IMR-90 (cell line): ENCODE measurements at regions not wholly inside any gene's neighbourhood (a gene's known extent, or its start where the extent isn't known, plus 50 kb on each side); places are given as distances from the start of the nearest gene placed in this dataset.
A peak's percentile ranks its signal among the peaks of the same experiment; 100 is the strongest.

Source experiments
- ATAC-seq: fragments of 200-7000 bp; cut with Tn5 transposase; 2 replicates; pipeline ENCODE4 v1.9.1; 2020; ENCODE audit warnings: low read depth, mild to moderate bottlenecking, moderate library complexity
- BruUV-seq: library from RNA; stranded (reverse); fragments of 400-500 nt; replicated peaks from 2 replicates; lab custom pipeline; 2021; lab: Mats Ljungman, UMichigan
- CTCF ChIA-PET: fragments of 300-600 bp; formaldehyde crosslinking; extraction: SDS; loops from one replicate; lab custom pipeline; 2021; ENCODE audit warnings: antibody characterized with exemption; lab: Yijun Ruan, JAX
- POLR2A ChIA-PET: fragments of 300-600 bp; sonication (Branson Sonifier 250); formaldehyde crosslinking; loops from one replicate; lab custom pipeline; 2022; ENCODE audit warnings: antibody characterized with exemption; ENCODE audit not compliant: unreplicated experiment; lab: Charles Lee
- DNase-seq: peaks from one replicate; pipeline ENCODE4 v3.0.0; 2013
- H2AFZ ChIP-seq: replicated peaks from 2 replicates; pipeline ENCODE3; 2013; ENCODE audit warnings: low read length, mild to moderate bottlenecking; ENCODE audit not compliant: poor library complexity
- H2AK5ac ChIP-seq: 2 replicates; pipeline ENCODE4 v1.6.1; 2013; ENCODE audit warnings: low read depth, low read length, inconsistent platforms
- H2AK9ac ChIP-seq: replicated peaks from 2 replicates; pipeline ENCODE3; 2013; ENCODE audit warnings: mild to moderate bottlenecking, low read depth, low read length, moderate library complexity; ENCODE audit not compliant: poor library complexity
- H2BK120ac ChIP-seq: 2 replicates; pipeline ENCODE4 v1.6.1; 2013; ENCODE audit warnings: low read depth, low read length, inconsistent platforms
- H2BK15ac ChIP-seq: 3 replicates; pipeline ENCODE4 v1.6.1; 2013; ENCODE audit warnings: low read depth, low read length, inconsistent platforms
- H2BK20ac ChIP-seq: 2 replicates; pipeline ENCODE4 v1.6.1; 2013; ENCODE audit warnings: low read depth, mild to moderate bottlenecking, inconsistent platforms, low read length, moderate library complexity
- H2BK5ac ChIP-seq: 2 replicates; pipeline ENCODE4 v1.6.1; 2013; ENCODE audit warnings: mild to moderate bottlenecking, low read depth, low read length, inconsistent platforms; ENCODE audit not compliant: poor library complexity, severe bottlenecking
- H3K14ac ChIP-seq: replicated peaks from 2 replicates; pipeline ENCODE4 v1.6.1; 2013; ENCODE audit warnings: low read depth, low read length, inconsistent platforms
- H3K18ac ChIP-seq: 2 replicates; pipeline ENCODE4 v1.6.1; 2013; ENCODE audit warnings: low read depth, low read length, control low read depth
- H3K23ac ChIP-seq: 2 replicates; pipeline ENCODE4 v1.6.1; 2013; ENCODE audit warnings: low read depth, low read length, inconsistent platforms
- H3K27ac ChIP-seq: 2 replicates; pipeline ENCODE4 v1.5.1; 2013; ENCODE audit warnings: mild to moderate bottlenecking, control low read depth, low read length; ENCODE audit not compliant: insufficient read depth
- H3K27me3 ChIP-seq: 2 replicates; pipeline ENCODE4 v1.6.1; 2013; ENCODE audit warnings: low read length; ENCODE audit not compliant: control insufficient read depth, insufficient read depth
- H3K36me3 ChIP-seq: 2 replicates; pipeline ENCODE4 v1.6.1; 2013; ENCODE audit warnings: low read length, mixed read lengths; ENCODE audit not compliant: control insufficient read depth, insufficient read depth
- H3K4ac ChIP-seq: 2 replicates; pipeline ENCODE4 v1.6.1; 2013; ENCODE audit warnings: low read depth, low read length, inconsistent platforms
- H3K4me1 ChIP-seq: 2 replicates; pipeline ENCODE4 v1.6.1; 2013; ENCODE audit warnings: low read length, mixed read lengths; ENCODE audit not compliant: control insufficient read depth, insufficient read depth
- H3K4me2 ChIP-seq: 2 replicates; pipeline ENCODE4 v1.6.1; 2013; ENCODE audit warnings: low read depth, mild to moderate bottlenecking, control low read depth, low read length, moderate library complexity
- H3K4me3 ChIP-seq: 2 replicates; pipeline ENCODE4 v1.5.1; 2013; ENCODE audit warnings: low read depth, mild to moderate bottlenecking, control low read depth, low read length, moderate library complexity; ENCODE audit not compliant: insufficient read depth
- H3K56ac ChIP-seq: 2 replicates; pipeline ENCODE4 v1.6.1; 2013; ENCODE audit warnings: low read length, inconsistent platforms; ENCODE audit not compliant: insufficient read depth; ENCODE audit errors: extremely low read depth
- H3K79me1 ChIP-seq, 2 experiments: 2 replicates each; pipeline ENCODE4 v1.6.1; 2013; ENCODE audit warnings: low read length in 2 of 2, inconsistent platforms in 1 of 2, low read depth in 1 of 2
- H3K9ac ChIP-seq: 2 replicates; pipeline ENCODE4 v1.6.1; 2013; ENCODE audit warnings: low read depth, low read length, control low read depth
- H3K9me1 ChIP-seq: 2 replicates; pipeline ENCODE4 v1.6.1; 2013; ENCODE audit warnings: low read length, inconsistent platforms; ENCODE audit not compliant: insufficient read depth
- H3K9me3 ChIP-seq: 2 replicates; pipeline ENCODE4 v1.6.1; 2013; ENCODE audit warnings: low read length; ENCODE audit not compliant: control insufficient read depth, insufficient read depth
- H4K20me1 ChIP-seq: 2 replicates; pipeline ENCODE4 v1.6.1; 2013; ENCODE audit warnings: low read length, inconsistent platforms; ENCODE audit not compliant: insufficient read depth
- H4K5ac ChIP-seq: 2 replicates; pipeline ENCODE4 v1.6.1; 2013; ENCODE audit warnings: mild to moderate bottlenecking, low read depth, low read length, control low read depth
- H4K8ac ChIP-seq, 2 experiments: 2 replicates each; pipeline ENCODE4 v1.6.1; 2013; ENCODE audit warnings: low read depth in 2 of 2, low read length in 2 of 2, control low read depth in 1 of 2, inconsistent platforms in 1 of 2
- H4K91ac ChIP-seq: 2 replicates; pipeline ENCODE4 v1.6.1; 2013; ENCODE audit warnings: low read depth, low read length, inconsistent platforms; ENCODE audit not compliant: insufficient read depth
- CEBPB ChIP-seq: IDR thresholded peaks from 2 replicates; pipeline ENCODE4 v1.6.1; 2012; ENCODE audit warnings: low read depth, low read length, improper control_type of control experiment
- FOS ChIP-seq: fragments of 150-350 bp; IDR thresholded peaks from 2 replicates; pipeline ENCODE4 v1.6.1; 2016; ENCODE audit warnings: low read depth, low read length
- NFE2L2 ChIP-seq: fragments of 150-350 bp; IDR thresholded peaks from 2 replicates; pipeline ENCODE4 v1.6.1; 2016; ENCODE audit warnings: low read depth, mild to moderate bottlenecking, low read length
- RAD21 ChIP-seq: IDR thresholded peaks from 2 replicates; pipeline ENCODE4 v1.6.1; 2012; ENCODE audit warnings: low read length, improper control_type of control experiment
- WGBS, 2 experiments: methylation state at CpG; one replicate each; pipeline versions ENCODE4 v1.1.5 to v1.1.7; 2013; ENCODE audit warnings: missing lambda C conversion rate in 2 of 2; ENCODE audit not compliant: insufficient read length in 1 of 2; ENCODE audit errors: extremely low coverage in 2 of 2; 5-methylcytosine and 5-hydroxymethylcytosine counted together
- dilution Hi-C: fragments of 300-500 bp; cut with HindIII; formaldehyde crosslinking; loops from one replicate; pipeline ENCODE4 v1.14.3; 2018; ENCODE audit warnings: low sequenced_read_pairs; ENCODE audit not compliant: unreplicated experiment
- in situ Hi-C: fragments of 300-500 bp; cut with MboI; formaldehyde crosslinking; loops from 3 replicates; pipeline ENCODE4 v1.14.3; 2019; ENCODE audit warnings: low sequenced_read_pairs, inconsistent platforms, mixed read lengths
- intact Hi-C: fragments of 100-400 bp; cut with micrococcal nuclease; formaldehyde crosslinking; loops from 2 replicates; pipeline ENCODE4 v1.10.0; 2022

GRCh38 chr2:43026426-43027096 is 199.8 kb downstream of the ZFP36L2 start:
- BruUV-seq = no TSS peak
- whole genome bisulfite sequencing, 2 experiments = 100% methylated on average over 9 of the region's 17 CpGs; no CpG with 5 or more reads in 1 of the 2 experiments
- Histone ChIP-seq H2AFZ (no peak overlapping the region), H3K9ac (no peak overlapping the region), H3K23ac (no peak overlapping the region), H2BK120ac (peak overlapping the region; percentile 36; the same call in 1 of the 2 replicates), H2AK9ac (no peak overlapping the region), H3K27ac (no peak overlapping the region), H2AK5ac (peak overlapping the region; percentile 92; the same call in 1 of the 2 replicates), H3K56ac (no peak overlapping the region), H3K4me2 (no peak overlapping the region), H3K4ac (peak overlapping the region; percentile 43), H3K9me1 (peaks cover 5% of the 10 kb centered on the region), H3K79me1 (peaks cover 0 to 4% of the 10 kb centered on the region in 2 experiments; a peak in 1 of 4 replicates), H4K8ac (peak overlapping the region in 1 of 2 experiments; percentile 26; a peak in 1 of 4 replicates), H3K9me3 (peaks cover 5% of the 10 kb centered on the region; the same call in 1 of the 2 replicates), H3K4me3 (no peak overlapping the region), H4K5ac (no peak overlapping the region; the same call in 1 of the 2 replicates), H2BK20ac (peak overlapping the region; percentile 15), H3K18ac (peak overlapping the region; percentile 6; the same call in 1 of the 2 replicates), H2BK15ac (peak overlapping the region; percentile 47; the same call in 1 of the 3 replicates), H4K91ac (no peak overlapping the region), H3K36me3 (no peaks in the 10 kb centered on the region), H3K27me3 (no peaks in the 10 kb centered on the region), H2BK5ac (no peak overlapping the region), H4K20me1 (no peaks in the 10 kb centered on the region), H3K14ac (0 out of 2 replicates have a peak overlapping the region, but pooled peaks have one; percentile 37), H3K4me1 (peaks cover 6% of the 10 kb centered on the region)
- intact Hi-C loops = no loop called here
- CTCF ChIA-PET = no interaction called here
- POLR2A ChIA-PET = no interaction called here
- DNase-seq (no peak), ATAC-seq (no peak)
- dilution Hi-C loops = no loop called here
- no peak for TF ChIP-seq NFE2L2
- TF ChIP-seq RAD21 = no peak
- TF ChIP-seq FOS = no peak
- TF ChIP-seq CEBPB = no peak
- in situ Hi-C loops = no loop called here
